ACHN (cell line): ENCODE measurements at regions not wholly inside any gene's neighbourhood (a gene's known extent, or its start where the extent isn't known, plus 50 kb on each side); places are given as distances from the start of the nearest gene placed in this dataset.
A peak's percentile ranks its signal among the peaks of the same experiment; 100 is the strongest.

ENCODE experiments used
- DNase-seq: peaks from one replicate; pipeline ENCODE4 v3.0.0-alpha.2; 2015
- in situ Hi-C: cut with HindIII; loops from 2 replicates; pipeline ENCODE4 v1.10.0; 2017; ENCODE audit warnings: low sequenced_read_pairs, low pct_ligation_motif_present, low pct_unique_long_range_greater_than_20kb

DNA sequence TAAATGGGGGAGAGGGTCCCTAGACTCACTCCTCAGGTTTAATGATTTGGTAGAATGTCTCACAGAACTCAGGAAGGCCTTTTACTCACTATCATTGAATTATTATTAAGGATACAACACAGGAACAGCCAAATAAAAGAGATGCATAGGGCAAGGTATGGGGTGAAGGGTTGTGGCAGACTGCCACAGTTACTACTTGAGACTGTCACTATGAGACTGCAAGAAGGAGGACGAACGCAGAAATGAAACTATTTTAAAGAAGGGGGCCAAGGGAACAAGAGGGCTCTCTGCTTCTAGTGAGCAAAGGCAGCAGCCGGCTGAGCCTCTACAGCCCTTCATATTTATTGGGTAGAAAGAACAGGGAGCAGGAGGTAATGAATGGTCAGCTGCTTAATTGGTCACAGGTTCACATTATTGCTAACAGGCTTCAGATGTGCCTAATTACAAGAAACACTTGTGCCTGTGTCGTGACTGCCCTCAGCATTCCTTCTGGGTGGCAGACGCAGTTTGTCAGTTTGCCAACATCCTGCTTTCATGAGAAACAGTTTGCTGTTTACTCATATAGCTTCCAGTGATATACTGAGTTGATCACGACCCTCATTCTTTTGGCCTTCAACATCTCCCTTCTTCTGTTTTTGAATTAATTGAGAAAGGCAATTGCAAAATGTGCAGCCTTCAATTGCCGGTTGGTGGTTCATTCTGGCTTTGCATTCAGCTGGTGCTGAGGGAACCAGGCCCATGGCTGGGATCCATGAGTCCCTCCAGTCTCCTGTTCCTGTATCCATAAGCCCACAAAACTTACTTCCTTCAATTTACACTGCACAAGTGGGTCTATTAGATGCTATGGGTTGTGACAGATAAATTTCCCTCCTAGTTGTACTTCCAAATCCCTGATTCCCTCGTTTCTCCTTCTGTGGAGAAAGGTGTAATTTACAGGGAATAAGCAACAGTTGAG, 82.8 kb upstream of the PLEKHG7 start:
- DNase-seq, result peak; percentile 24
- in situ Hi-C loops, result no loop called here

DNA sequence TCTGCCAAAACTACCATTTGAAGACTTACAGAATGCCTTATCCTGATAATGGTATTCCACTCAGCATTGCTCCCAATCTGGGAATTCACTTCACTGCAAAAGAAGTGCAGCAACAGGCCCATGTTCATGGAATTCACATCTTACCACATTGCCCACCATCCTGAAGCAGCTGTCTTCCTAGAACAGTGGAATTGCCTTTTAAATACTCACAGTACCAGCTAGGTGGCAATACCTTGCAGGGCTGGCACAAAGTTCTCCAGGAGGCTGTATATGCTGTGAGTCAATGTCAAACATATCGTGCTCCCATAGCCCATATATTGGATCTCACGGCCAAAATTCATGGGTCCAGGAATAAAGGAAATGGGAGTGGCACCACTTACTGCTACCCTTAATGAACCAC, 83.8 kb upstream of the PLEKHG7 start:
- in situ Hi-C loops, result no loop called here
- DNase-seq, result no peak

GRCh38 chr12:92615703-92616102, 87.1 kb upstream of the PLEKHG7 start:
- DNase-seq, result no peak
- in situ Hi-C loops, result no loop called here

DNA sequence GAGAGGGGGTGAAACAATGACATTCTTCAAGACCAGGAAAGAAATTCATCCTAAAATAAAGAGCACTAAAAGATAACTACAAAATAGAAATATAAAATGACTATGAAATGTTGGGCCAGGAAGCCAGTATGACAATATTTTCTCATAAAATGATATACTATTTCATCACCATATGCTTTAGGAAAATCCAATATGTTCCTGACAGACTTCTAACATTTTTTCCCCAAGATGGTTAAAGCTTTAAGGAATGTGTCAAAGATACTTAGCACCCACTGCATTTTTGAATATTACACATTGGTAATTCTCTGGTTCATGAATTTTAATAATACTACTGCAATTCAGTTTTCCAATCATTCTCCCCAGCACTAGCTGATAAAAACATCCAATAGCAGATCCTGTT, 87.7 kb upstream of the PLEKHG7 start:
- no peak for DNase-seq
- in situ Hi-C loops, result no loop called here

DNA sequence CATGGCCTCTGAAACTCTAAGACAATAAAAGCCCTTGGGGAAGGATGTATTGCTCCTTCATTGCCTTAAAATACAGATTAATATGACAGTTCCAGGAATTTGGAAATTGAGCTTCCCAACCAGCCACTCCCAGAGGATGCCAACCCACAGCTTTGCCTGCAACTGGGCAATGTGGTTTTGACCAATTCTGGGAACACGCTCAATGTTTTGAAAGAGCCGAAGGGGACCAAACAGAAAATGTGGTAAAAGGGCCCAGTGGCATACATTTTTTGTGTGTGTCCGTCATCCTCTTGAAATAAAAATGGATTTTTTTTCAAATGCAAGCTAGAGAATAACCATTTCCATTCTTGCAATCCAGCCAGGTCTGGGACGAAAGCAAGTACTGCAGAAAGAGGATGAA, 88.3 kb upstream of the PLEKHG7 start:
- DNase-seq, result no peak
- in situ Hi-C loops, result no loop called here

GRCh38 chr12:92614001-92614400, 88.8 kb upstream of the PLEKHG7 start:
- in situ Hi-C loops, result no loop called here
- no peak for DNase-seq

DNA sequence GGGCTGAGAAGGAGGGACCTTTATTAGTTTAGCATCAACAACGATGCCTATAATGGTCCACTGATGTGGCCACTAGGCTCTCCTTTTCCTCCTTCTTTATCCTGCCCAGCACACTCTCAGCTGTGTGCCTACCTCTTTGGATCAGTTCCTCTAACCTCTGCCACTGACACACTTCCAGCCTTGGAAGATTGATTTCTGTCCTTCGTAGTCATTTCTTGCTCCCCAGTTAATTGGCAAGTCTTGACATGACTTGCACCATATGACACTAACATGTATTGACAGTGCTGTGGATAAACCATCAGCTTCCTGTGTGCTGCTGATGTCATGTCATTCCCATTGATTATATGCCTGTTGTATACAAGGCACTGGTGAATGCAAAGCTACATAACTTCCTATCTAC, 90.2 kb upstream of the PLEKHG7 start:
- DNase-seq, result no peak
- in situ Hi-C loops, result no loop called here

GRCh38 chr12:92608151-92609091, 94.4 kb upstream of the PLEKHG7 start:
- peak; percentile 74 for DNase-seq
- in situ Hi-C loops, result no loop called here

DNA sequence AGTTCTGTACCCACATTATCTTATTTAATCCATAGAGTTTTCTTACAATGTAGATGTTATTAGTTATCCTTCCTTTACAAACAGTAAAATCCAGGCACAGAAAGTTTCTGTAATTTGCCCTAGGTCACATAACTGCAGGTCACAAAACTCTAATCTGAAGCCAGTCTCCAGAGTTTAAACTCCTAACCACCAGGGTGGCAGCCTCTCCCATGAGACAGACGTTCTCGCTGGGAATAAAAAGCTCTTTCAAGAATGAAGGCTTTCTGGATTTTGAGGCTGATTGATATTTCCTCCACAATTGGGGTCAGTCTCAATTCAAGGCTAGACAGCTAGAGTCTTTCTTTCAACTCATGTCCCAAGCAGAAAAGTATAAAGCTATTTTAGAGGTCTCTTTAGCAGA, 95.8 kb upstream of the PLEKHG7 start:
- in situ Hi-C loops, result no loop called here
- DNase-seq, result no peak

- DNase-seq, result no peak
- in situ Hi-C loops, result no loop called here
Observed at GRCh38 chr12:92605621-92606170, 97.1 kb upstream of the PLEKHG7 start.

DNA sequence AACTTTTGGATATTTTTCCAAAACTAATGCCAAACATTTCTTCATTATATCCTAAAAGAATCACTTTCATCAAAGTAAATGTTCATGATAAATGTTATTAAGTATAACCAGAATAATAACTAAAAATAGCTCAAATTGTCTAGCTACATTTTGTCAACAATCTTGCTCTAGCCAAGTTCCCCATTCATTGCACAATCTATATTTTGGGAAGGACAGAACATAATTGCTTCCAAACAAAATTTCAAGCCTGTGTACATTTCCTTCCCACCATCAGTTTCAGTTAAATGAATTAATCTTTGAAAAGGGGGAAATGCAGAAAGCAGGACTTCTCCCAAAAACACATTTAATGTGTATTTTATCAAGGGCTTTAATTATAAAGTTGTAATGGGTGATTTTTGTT, 98.0 kb upstream of the PLEKHG7 start:
- in situ Hi-C loops, result no loop called here
- DNase-seq, result no peak

DNA sequence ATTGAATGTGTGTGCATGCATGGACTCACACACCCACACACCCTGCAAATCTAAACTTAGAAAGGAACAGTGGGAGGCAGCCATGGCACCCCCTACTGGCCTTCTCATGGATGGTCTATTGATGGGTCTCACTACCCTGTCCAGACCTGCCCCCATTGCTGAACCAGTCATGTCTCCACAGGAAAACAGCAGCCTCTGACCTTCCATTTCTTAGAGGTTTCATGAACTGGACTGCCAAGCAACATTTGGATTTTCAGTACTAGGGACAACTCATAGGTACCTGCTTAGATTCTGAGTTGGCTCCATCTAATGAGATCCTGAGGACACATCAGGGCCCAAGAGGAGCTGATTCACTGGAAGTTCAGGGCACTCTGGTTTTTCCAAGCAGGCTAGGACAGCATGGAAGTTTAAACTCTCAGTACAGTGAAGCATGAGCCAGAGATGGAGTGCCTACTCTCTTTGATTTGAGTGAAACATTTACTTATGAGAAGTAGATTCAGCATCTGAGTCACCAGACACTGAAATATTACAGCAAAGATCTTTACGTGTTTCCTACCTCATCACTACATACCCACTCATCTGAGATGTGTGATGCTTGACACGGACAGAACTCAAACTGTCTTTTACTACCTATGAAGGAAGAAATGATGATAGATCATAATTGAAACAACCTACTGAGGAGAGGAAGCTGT, 98.9 kb upstream of the PLEKHG7 start:
- in situ Hi-C loops, result no loop called here
- peak; percentile 53 for DNase-seq

DNA sequence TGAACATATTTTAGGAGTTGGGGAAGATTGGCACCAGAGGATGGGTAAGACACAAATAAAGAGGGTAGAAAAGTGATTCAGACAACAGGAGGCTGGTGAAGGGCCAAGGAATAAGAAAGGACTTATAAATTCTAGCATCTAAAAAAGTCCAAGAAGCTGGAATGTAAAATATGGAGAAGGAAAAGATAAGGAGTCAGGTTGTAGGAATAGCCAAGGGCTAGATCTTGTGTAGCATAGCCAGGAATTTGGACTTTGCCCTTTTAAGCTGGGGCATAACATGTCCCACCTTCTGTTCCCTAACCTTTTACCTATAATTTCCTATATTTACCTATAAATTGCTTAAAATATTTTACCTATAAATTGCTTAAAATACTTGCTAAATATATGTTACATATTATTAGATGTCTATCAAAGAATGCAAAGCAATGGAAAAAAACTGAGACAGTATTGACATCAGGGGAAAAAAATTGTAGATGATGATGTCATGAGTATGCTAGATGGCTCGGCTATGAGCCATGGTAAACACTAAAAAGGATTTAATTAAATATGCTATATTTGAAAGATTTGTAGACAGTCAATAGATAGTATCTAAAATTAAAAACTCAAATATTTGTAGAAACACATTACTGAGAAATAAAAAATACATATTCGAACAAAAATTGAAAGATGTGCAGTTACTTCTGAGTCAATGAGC, 99.7 kb upstream of the PLEKHG7 start:
- in situ Hi-C loops, result no loop called here
- DNase-seq, result no peak

DNA sequence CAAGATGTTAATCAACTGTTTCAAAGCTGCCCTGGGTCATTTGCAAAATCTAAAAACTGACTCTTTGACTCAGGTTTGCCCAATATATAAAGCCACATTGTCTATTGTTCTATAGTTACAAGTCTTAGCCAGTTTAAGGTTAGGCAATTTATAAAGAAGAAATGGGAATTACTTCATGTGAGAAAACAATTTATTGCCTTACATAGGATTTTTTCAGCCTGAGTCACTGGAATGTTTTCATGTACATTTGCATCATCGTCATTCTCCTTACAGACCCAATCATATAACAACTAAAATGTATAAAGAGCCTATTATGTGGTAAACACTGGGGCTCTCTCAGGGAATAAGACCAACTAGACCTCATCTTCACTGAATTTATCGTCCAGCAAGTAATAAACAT, 100.3 kb upstream of the PLEKHG7 start:
- DNase-seq, result peak; percentile 19
- in situ Hi-C loops, result no loop called here

- in situ Hi-C loops, result no loop called here
- no peak for DNase-seq
Observed at GRCh38 chr12:92601680-92602079, 101.1 kb upstream of the PLEKHG7 start.

- in situ Hi-C loops, result no loop called here
- DNase-seq, result no peak
Observed at GRCh38 chr12:92601176-92601575, 101.6 kb upstream of the PLEKHG7 start.

DNA sequence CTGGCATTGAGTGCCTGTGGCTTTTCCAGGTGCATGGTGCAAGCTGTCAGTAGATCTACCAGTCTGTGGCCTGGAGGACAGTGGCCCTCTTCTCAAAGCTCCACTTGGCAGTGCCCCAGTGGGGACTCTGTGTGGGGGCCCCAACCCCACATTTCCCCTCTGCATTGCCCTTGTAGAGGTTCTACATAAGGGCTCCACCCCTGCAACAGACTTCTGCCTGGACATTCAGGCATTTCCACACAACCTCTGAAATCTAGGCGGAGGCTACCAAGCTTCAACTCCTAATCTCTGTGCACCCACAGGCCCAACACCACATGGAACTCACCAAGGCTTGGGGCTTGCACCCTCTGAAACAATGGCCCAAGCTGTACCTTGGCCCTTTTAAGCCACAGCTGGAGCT, 102.7 kb upstream of the PLEKHG7 start:
- DNase-seq, result no peak
- in situ Hi-C loops, result no loop called here

DNA sequence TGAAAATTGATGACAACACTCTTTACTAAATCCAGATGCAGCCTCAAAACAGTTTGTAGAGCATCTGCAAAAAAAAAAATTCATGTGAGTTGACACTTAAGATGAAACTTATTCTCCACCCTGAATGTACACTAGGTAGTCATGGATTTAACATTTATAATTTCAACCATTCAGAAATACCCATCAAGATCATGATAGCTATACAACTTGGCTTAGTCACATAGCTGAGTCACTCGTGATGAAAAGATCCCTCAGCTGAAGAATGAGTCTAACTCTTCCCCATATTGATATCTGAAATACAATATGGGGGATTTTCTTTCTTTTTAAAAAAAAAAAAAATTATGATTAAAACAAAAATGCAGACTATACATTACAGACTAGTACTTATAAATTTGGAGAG, 104.8 kb upstream of the PLEKHG7 start:
- in situ Hi-C loops, result no loop called here
- no peak for DNase-seq
